IMR-90 (cell line): ENCODE measurements at regions not wholly inside any gene's neighbourhood (a gene's known extent, or its start where the extent isn't known, plus 50 kb on each side); places are given as distances from the start of the nearest gene placed in this dataset.

Experiments used
- ATAC-seq: fragments of 200-7000 bp; cut with Tn5 transposase; 2 replicates; pipeline ENCODE4 v1.9.1; 2020; ENCODE audit warnings: low read depth, mild to moderate bottlenecking, moderate library complexity
- BruUV-seq: library from RNA; stranded (reverse); fragments of 400-500 nt; replicated peaks from 2 replicates; lab custom pipeline; 2021; lab: Mats Ljungman, UMichigan
- CTCF ChIA-PET: fragments of 300-600 bp; formaldehyde crosslinking; extraction: SDS; loops from one replicate; lab custom pipeline; 2021; ENCODE audit warnings: antibody characterized with exemption; lab: Yijun Ruan, JAX
- POLR2A ChIA-PET: fragments of 300-600 bp; sonication (Branson Sonifier 250); formaldehyde crosslinking; loops from one replicate; lab custom pipeline; 2022; ENCODE audit warnings: antibody characterized with exemption; ENCODE audit not compliant: unreplicated experiment; lab: Charles Lee
- DNase-seq: peaks from one replicate; pipeline ENCODE4 v3.0.0; 2013
- H2AFZ ChIP-seq: replicated peaks from 2 replicates; pipeline ENCODE3; 2013; ENCODE audit warnings: low read length, mild to moderate bottlenecking; ENCODE audit not compliant: poor library complexity
- H2AK5ac ChIP-seq: 2 replicates; pipeline ENCODE4 v1.6.1; 2013; ENCODE audit warnings: low read depth, low read length, inconsistent platforms
- H2AK9ac ChIP-seq: replicated peaks from 2 replicates; pipeline ENCODE3; 2013; ENCODE audit warnings: mild to moderate bottlenecking, low read depth, low read length, moderate library complexity; ENCODE audit not compliant: poor library complexity
- H2BK120ac ChIP-seq: 2 replicates; pipeline ENCODE4 v1.6.1; 2013; ENCODE audit warnings: low read depth, low read length, inconsistent platforms
- H2BK15ac ChIP-seq: 3 replicates; pipeline ENCODE4 v1.6.1; 2013; ENCODE audit warnings: low read depth, low read length, inconsistent platforms
- H2BK20ac ChIP-seq: 2 replicates; pipeline ENCODE4 v1.6.1; 2013; ENCODE audit warnings: low read depth, mild to moderate bottlenecking, inconsistent platforms, low read length, moderate library complexity
- H2BK5ac ChIP-seq: 2 replicates; pipeline ENCODE4 v1.6.1; 2013; ENCODE audit warnings: mild to moderate bottlenecking, low read depth, low read length, inconsistent platforms; ENCODE audit not compliant: poor library complexity, severe bottlenecking
- H3K14ac ChIP-seq: replicated peaks from 2 replicates; pipeline ENCODE4 v1.6.1; 2013; ENCODE audit warnings: low read depth, low read length, inconsistent platforms
- H3K18ac ChIP-seq: 2 replicates; pipeline ENCODE4 v1.6.1; 2013; ENCODE audit warnings: low read depth, low read length, control low read depth
- H3K23ac ChIP-seq: 2 replicates; pipeline ENCODE4 v1.6.1; 2013; ENCODE audit warnings: low read depth, low read length, inconsistent platforms
- H3K27ac ChIP-seq: 2 replicates; pipeline ENCODE4 v1.5.1; 2013; ENCODE audit warnings: mild to moderate bottlenecking, control low read depth, low read length; ENCODE audit not compliant: insufficient read depth
- H3K27me3 ChIP-seq: 2 replicates; pipeline ENCODE4 v1.6.1; 2013; ENCODE audit warnings: low read length; ENCODE audit not compliant: control insufficient read depth, insufficient read depth
- H3K36me3 ChIP-seq: 2 replicates; pipeline ENCODE4 v1.6.1; 2013; ENCODE audit warnings: low read length, mixed read lengths; ENCODE audit not compliant: control insufficient read depth, insufficient read depth
- H3K4ac ChIP-seq: 2 replicates; pipeline ENCODE4 v1.6.1; 2013; ENCODE audit warnings: low read depth, low read length, inconsistent platforms
- H3K4me1 ChIP-seq: 2 replicates; pipeline ENCODE4 v1.6.1; 2013; ENCODE audit warnings: low read length, mixed read lengths; ENCODE audit not compliant: control insufficient read depth, insufficient read depth
- H3K4me2 ChIP-seq: 2 replicates; pipeline ENCODE4 v1.6.1; 2013; ENCODE audit warnings: low read depth, mild to moderate bottlenecking, control low read depth, low read length, moderate library complexity
- H3K4me3 ChIP-seq: 2 replicates; pipeline ENCODE4 v1.5.1; 2013; ENCODE audit warnings: low read depth, mild to moderate bottlenecking, control low read depth, low read length, moderate library complexity; ENCODE audit not compliant: insufficient read depth
- H3K56ac ChIP-seq: 2 replicates; pipeline ENCODE4 v1.6.1; 2013; ENCODE audit warnings: low read length, inconsistent platforms; ENCODE audit not compliant: insufficient read depth; ENCODE audit errors: extremely low read depth
- H3K79me1 ChIP-seq, 2 experiments: 2 replicates each; pipeline ENCODE4 v1.6.1; 2013; ENCODE audit warnings: low read length in 2 of 2, inconsistent platforms in 1 of 2, low read depth in 1 of 2
- H3K9ac ChIP-seq: 2 replicates; pipeline ENCODE4 v1.6.1; 2013; ENCODE audit warnings: low read depth, low read length, control low read depth
- H3K9me1 ChIP-seq: 2 replicates; pipeline ENCODE4 v1.6.1; 2013; ENCODE audit warnings: low read length, inconsistent platforms; ENCODE audit not compliant: insufficient read depth
- H3K9me3 ChIP-seq: 2 replicates; pipeline ENCODE4 v1.6.1; 2013; ENCODE audit warnings: low read length; ENCODE audit not compliant: control insufficient read depth, insufficient read depth
- H4K20me1 ChIP-seq: 2 replicates; pipeline ENCODE4 v1.6.1; 2013; ENCODE audit warnings: low read length, inconsistent platforms; ENCODE audit not compliant: insufficient read depth
- H4K5ac ChIP-seq: 2 replicates; pipeline ENCODE4 v1.6.1; 2013; ENCODE audit warnings: mild to moderate bottlenecking, low read depth, low read length, control low read depth
- H4K8ac ChIP-seq, 2 experiments: 2 replicates each; pipeline ENCODE4 v1.6.1; 2013; ENCODE audit warnings: low read depth in 2 of 2, low read length in 2 of 2, control low read depth in 1 of 2, inconsistent platforms in 1 of 2
- H4K91ac ChIP-seq: 2 replicates; pipeline ENCODE4 v1.6.1; 2013; ENCODE audit warnings: low read depth, low read length, inconsistent platforms; ENCODE audit not compliant: insufficient read depth
- MAZ ChIP-seq: IDR thresholded peaks from 2 replicates; pipeline ENCODE4 v1.6.1; 2012; ENCODE audit warnings: low read depth, mild to moderate bottlenecking, low read length, improper control_type of control experiment, moderate library complexity, borderline replicate concordance
- MXI1 ChIP-seq: IDR thresholded peaks from 2 replicates; pipeline ENCODE4 v1.6.1; 2012; ENCODE audit warnings: low read depth, mild to moderate bottlenecking, low read length, moderate library complexity, borderline replicate concordance
- RFX5 ChIP-seq: IDR thresholded peaks from 2 replicates; pipeline ENCODE4 v1.8.0; 2012; ENCODE audit warnings: low read depth, mild to moderate bottlenecking, low read length, moderate library complexity
- WGBS, 2 experiments: methylation state at CpG; one replicate each; pipeline versions ENCODE4 v1.1.5 to v1.1.7; 2013; ENCODE audit warnings: missing lambda C conversion rate in 2 of 2; ENCODE audit not compliant: insufficient read length in 1 of 2; ENCODE audit errors: extremely low coverage in 2 of 2; 5-methylcytosine and 5-hydroxymethylcytosine counted together
- dilution Hi-C: fragments of 300-500 bp; cut with HindIII; formaldehyde crosslinking; loops from one replicate; pipeline ENCODE4 v1.14.3; 2018; ENCODE audit warnings: low sequenced_read_pairs; ENCODE audit not compliant: unreplicated experiment
- in situ Hi-C: fragments of 300-500 bp; cut with MboI; formaldehyde crosslinking; loops from 3 replicates; pipeline ENCODE4 v1.14.3; 2019; ENCODE audit warnings: low sequenced_read_pairs, inconsistent platforms, mixed read lengths
- intact Hi-C: fragments of 100-400 bp; cut with micrococcal nuclease; formaldehyde crosslinking; loops from 2 replicates; pipeline ENCODE4 v1.10.0; 2022
- TF ChIP-seq, protein P1 (sequence below): fragments of 150-350 bp; IDR thresholded peaks from 2 replicates; pipeline ENCODE4 v1.6.1; 2017; ENCODE audit warnings: mild to moderate bottlenecking, antibody characterized with exemption, low read length, low read depth

DNA sequence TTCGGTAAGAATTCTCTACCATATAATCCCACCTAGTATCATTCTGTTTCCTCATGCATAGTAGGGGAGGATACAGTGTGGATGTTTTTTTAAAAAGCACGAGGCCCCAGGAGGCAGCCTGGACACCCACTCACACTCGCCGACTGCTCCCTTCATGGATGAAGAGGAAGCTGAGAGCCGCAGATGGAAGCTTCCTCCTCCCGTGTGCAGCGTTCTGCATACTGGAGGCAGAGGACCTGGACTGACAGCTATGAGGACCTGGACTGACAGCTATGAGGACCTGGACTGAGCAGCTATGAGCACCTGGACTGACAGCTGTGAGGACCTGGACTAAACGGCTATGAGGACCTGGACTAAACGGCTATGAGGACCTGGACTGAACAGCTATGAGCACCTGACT is 234.4 kb downstream of the NDUFA10 start:
- Histone ChIP-seq H3K23ac (no peak overlapping the region), H3K4me3 (no peak overlapping the region), H3K36me3 (no peaks in the 10 kb centered on the region), H3K4me1 (no peaks in the 10 kb centered on the region), H3K4ac (no peak overlapping the region), H2AFZ (no peak overlapping the region), H2BK5ac (no peak overlapping the region), H3K27ac (no peak overlapping the region), H4K20me1 (no peaks in the 10 kb centered on the region), H2BK15ac (no peak overlapping the region), H2AK5ac (no peak overlapping the region), H3K56ac (no peak overlapping the region), H2BK120ac (no peak overlapping the region), H4K8ac (no peak overlapping the region), H4K91ac (no peak overlapping the region), H4K5ac (no peak overlapping the region), H3K79me1 (no peaks in the 10 kb centered on the region), H3K4me2 (no peak overlapping the region), H3K9me3 (peaks cover 8% of the 10 kb centered on the region), H2AK9ac (no peak overlapping the region), H3K18ac (no peak overlapping the region), H2BK20ac (no peak overlapping the region), H3K14ac (no peak overlapping the region), H3K9me1 (no peaks in the 10 kb centered on the region), H3K9ac (no peak overlapping the region), H3K27me3 (no peaks in the 10 kb centered on the region)
- dilution Hi-C loops (no loop called here), in situ Hi-C loops (no loop called here), intact Hi-C loops (no loop called here)
- ChIA-PET CTCF (no interaction called here), POLR2A (no interaction called here)
- no peak for TF ChIP-seq MAZ
- TF ChIP-seq MXI1, result no peak
- no peak for TF ChIP-seq RFX5
- TF ChIP-seq, protein P1, sequence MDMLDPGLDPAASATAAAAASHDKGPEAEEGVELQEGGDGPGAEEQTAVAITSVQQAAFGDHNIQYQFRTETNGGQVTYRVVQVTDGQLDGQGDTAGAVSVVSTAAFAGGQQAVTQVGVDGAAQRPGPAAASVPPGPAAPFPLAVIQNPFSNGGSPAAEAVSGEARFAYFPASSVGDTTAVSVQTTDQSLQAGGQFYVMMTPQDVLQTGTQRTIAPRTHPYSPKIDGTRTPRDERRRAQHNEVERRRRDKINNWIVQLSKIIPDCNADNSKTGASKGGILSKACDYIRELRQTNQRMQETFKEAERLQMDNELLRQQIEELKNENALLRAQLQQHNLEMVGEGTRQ, result no peak
- DNase-seq, result no peak
- BruUV-seq, result no TSS peak
- WGBS, 2 experiments, result 63% methylated on average over 3 of the region's 9 CpGs; no CpG with 5 or more reads in 1 of the 2 experiments
- ATAC-seq, result no peak
